ENCODE measurements at regions not wholly inside any gene's neighbourhood (a gene's known extent, or its start where the extent isn't known, plus 50 kb on each side); places are given as distances from the start of the nearest gene placed in this dataset.

- no peak for DNase-seq (ENCODE audit: low read depth)
Measured at GRCh38 chr17:36864827-36865430, 72.3 kb upstream of the LHX1 start.

DNA sequence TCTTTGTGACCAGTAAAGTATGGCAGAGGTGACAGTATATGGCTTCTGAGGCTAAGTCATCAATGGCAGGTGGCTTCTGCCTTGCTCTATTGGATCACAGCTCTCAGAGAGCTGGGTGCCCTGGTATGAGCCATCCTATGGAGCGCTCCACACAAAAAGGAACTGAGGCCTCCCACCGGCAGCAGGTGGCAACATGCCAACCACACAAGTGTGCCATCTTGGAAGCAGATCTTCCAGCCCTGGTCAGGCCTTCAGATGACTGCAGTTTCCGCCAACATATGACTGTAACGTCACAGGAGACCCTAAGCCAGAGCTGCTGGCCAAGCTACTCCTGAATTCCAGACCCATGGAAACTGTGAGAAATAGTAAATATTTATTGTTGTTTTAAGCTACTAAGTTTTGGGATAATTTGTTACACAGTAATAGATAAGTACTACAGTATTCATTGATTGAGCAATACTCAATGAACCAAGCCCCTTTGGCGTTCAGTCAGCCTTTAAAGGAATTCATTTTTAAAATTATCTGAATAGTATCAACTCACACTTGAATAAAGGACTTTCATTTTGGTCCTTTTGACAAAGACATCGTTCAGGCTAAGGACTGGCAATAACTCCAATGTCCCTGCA is 69.4 kb upstream of the LHX1 start:
- no peak for DNase-seq (ENCODE audit: low read depth)

DNA sequence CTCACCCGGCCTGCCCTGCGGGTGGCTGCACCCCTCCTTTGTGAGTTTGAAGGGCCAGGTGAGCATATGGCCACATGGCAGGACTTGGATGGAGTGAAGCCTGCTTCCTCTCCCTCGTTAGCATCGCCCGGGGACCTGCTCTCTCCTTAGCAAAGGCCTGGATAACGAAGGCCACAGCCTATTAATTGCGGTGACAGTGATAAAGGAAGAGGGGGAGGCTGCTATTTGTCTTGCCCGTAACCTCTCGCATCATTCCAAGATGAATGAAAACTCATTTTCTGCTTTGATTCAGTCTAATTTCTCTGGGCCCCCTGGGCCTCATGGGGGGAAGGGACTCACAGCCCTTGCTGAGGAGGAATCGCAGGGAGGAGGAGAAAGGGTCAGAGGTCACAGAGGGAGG is 68.5 kb upstream of the LHX1 start:
- no peak for DNase-seq (ENCODE audit: low read depth)

DNA sequence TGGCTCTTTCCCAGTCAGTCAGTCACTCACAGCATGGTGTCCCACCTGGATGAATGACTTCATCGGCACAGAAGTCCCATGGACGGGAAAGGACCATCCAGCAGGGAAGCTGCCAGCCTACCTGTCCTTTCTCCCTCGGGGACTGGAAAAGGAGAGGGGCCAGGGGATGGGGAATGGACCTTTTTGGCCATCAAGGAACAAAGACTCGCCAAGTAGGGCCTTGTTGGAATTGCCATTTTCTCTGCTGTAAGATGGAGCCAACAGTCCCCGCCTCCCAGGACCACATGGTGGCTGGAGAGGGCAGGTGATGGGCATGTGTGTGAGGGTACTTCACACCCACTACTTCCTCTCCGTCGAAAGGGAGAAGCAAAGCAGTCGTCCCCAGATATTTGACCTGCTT is 67.8 kb upstream of the LHX1 start:
- DNase-seq (ENCODE audit: low read depth): no peak

GRCh38 chr17:36869856-36870719 is 67.2 kb upstream of the LHX1 start:
- no peak for DNase-seq (ENCODE audit: low read depth)

DNA sequence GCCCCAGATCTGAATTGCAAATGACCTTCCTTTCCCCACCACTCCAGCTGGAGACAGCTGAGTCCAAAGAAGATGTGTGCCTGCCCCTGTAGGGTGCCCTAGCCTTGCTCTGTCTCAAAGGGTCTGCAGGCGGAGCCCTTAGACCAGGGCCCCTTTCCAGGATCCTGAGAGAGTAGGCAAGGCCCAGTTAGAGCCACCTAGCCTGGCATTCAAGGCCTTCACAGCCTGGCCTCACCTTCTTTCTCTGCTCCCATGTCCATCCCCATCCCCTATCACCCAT is 66.6 kb upstream of the LHX1 start:
- no peak for DNase-seq (ENCODE audit: low read depth)

GRCh38 chr17:36875698-36876293 is 61.5 kb upstream of the LHX1 start:
- DNase-seq (ENCODE audit: low read depth): no peak

GRCh38 chr17:36876966-36877365 is 60.3 kb upstream of the LHX1 start:
- no peak for DNase-seq (ENCODE audit: low read depth)

DNA sequence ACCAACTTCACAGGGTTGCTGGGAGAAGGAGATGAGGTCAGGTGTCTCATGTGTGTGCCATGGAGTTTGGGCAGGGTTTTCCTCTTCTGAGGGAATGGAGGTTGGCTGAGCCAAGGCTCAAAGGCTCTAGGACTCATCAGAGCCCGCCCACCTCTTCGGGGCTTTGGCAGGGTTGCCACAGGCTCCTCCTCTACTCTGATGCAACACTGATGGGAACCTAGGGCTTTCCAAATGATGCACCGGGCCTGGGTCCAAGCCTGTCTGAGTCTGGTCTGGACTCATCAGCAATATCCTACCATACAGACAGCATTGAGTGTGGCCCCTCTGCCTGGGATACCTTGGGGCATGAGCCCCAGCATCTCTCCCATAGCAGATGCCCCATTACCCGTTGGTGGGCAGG is 59.5 kb upstream of the LHX1 start:
- no peak for DNase-seq (ENCODE audit: low read depth)

DNA sequence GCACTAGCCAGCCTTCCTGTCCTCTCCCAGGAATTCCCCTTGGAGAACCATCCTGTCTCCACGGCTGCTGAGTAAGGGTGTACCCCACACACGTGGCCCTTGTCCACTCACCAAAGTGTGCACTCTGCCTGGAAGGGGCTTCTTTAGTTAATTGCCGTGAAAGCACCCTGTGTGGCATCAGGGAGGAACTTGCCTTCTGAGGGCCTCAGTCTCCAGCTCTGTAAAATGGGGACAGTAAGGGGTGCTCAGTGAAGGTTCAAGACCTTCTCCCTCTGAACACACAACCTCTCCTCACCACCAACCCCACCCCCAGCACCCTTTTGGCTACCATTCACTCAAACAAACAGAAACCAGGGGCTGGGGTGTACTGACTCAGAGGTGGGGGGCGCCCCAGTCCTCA is 59.1 kb upstream of the LHX1 start:
- no peak for DNase-seq (ENCODE audit: low read depth)

DNA sequence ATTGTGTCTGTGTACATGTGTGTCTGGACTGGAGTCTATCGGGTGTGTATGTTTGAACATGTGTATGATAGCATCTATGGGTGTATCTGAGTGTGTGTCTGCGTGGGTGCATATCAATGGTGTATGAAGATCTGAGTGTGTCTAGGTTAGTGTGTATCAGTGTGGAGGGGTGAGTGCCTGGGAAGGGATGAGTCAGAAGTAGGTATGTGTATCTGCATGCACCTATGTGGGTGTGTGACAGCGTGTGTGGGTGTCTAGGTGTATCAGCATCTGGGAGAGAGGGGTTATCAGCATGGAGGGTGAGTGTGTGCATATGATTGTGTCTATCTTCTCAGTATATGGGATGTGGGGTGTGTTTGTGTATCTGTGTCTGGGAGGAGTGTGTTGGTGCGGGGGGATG is 58.2 kb upstream of the LHX1 start:
- no peak for DNase-seq (ENCODE audit: low read depth)

DNA sequence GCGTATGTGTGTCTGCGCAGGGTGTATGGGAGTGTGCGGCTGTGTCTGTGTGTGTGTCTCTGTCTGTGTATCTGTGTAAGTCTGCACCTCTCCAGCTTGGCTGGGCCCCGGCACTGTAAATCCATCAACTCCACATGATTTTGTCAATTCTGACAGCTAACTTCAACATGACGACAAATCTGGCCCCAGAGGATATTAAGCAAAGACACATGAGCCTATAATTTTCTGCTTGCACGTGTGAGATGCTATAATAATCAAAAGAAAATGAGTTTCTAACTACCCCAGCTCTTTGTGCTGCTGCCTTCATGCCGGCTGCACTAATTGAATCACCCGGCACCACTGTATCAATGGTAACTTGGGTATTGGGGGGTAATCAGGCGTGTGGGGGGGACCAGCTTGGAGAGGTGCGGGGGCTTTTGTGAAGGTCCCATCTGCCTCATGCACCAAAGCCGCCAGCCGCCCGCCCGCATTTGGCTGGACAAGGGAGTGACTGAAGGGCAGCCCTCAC is 57.6 kb upstream of the LHX1 start:
- no peak for DNase-seq (ENCODE audit: low read depth)

DNA sequence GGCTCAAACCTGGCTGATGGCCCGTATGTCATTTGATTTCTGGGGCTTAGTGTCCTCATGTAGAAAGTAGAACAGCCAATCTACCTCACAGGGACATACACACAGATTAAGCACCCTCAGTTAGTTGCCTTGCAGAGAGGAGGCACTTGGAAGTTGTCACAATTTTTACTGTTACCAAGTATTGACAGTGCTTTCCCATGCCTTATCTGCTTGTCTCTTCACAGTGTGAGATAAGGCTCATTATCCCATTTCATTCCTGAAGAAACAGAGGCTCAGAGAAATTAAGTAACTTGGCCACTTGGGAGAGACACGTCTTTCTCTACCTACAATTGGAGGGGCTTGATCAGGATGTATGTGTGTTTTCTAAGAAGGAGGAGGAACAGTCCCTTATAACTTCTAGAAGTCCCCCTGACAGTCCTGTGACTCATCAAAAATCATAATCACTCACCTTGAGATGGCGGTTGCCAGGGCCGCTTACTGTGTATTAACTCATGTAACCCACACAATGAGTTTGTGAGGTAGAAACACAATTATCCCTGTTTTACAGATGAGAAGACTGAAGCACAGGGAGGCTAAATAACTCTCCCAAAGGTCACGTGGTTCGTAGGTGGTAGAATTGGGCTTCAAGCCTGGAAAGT is 56.9 kb upstream of the LHX1 start:
- no peak for DNase-seq (ENCODE audit: low read depth)

- DNase-seq (ENCODE audit: low read depth): no peak
Measured at GRCh38 chr17:36881323-36881722, 56.0 kb upstream of the LHX1 start.

DNA sequence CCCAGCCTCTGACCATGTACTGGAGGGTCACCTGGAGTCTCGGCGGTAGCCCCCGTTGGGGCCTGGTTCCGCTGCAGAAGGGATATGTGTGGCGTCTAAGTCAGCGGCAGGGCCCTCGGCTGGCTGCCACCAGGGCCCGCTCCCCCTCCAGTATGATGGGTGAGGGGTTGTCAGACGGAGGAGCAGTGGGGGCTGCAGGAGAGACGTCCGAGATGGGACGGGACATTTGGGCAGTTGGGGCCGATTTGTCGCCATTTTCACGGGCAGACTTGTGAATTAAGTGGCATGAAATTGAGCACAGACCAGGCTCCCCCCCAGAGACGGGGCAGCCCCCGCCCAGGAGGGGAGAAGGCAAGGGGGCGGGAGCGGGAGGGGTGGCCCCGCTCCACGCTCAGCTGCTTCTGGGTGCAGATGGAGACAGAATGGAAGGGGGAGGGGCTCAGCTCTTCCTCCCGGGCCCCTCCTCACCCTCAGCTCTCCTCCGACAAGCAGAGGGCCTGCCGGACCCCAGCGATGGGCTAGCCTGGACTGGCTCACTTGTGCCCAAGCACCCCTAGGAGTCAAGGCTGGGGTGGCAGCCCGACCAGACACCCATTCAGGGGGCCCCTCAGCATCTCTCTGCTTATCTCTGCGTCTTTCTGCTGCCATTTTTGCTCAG is 52.7 kb upstream of the LHX1 start:
- no peak for DNase-seq (ENCODE audit: low read depth)

GRCh38 chr17:36885153-36885735 is 52.0 kb upstream of the LHX1 start:
- no peak for DNase-seq (ENCODE audit: low read depth)

DNA sequence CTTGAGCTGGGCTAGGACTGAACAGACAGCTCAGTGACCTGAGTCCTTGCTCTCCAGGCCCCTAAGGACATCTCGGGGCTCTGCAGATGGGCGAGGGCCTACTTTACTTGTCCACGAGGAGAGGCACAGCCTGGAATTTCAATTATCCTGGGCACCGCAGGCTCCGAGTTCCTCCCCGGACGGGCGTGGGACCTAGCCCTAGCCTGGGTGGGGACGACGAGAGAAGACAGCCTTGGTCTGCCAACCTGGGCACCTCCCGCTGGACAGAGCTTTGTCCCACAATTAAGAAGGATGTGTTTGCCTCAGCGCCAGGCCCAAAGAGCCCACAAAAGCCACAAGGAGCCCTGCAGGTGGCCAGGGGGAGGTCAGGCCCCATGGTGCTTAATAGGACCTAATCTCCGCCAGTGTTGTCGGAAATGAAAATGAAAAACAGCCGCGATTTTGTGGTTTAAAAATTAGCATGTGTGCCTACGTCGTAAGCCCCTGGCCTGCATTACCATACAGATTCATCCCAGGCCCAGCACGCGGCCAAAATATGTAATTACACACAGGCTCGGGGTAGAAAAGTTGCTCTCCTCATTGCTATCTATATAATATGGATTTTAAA is 51.4 kb upstream of the LHX1 start:
- DNase-seq (ENCODE audit: low read depth): no peak

All from HS-27A (cell line).